HCT116 (cell line): ENCODE measurements at regions not wholly inside any gene's neighbourhood (a gene's known extent, or its start where the extent isn't known, plus 50 kb on each side); places are given as distances from the start of the nearest gene placed in this dataset.

Experiments
- ATAC-seq: fragments of 200-7000 bp; cut with Tn5 transposase; 2 replicates; pipeline ENCODE4 v1.9.1; 2020; ENCODE audit warnings: mild to moderate bottlenecking, moderate library complexity
- BruUV-seq: library from RNA; stranded (reverse); fragments of 400-500 nt; replicated peaks from 2 replicates; lab custom pipeline; 2021; lab: Mats Ljungman, UMichigan
- CTCF ChIA-PET: fragments of 300-600 bp; sonication (Branson Sonifier 250); formaldehyde crosslinking; loops from one replicate; lab custom pipeline; 2021; ENCODE audit warnings: antibody characterized with exemption; lab: Charles Lee
- POLR2A ChIA-PET: fragments of 300-600, 350-600 bp; sonication (Branson Sonifier 250); formaldehyde crosslinking; loops from one replicate; lab custom pipeline; 2021; ENCODE audit warnings: antibody characterized with exemption; lab: Charles Lee
- RAD21 ChIA-PET, 2 experiments: fragments of 300-600 bp; sonication (Branson Sonifier 250); formaldehyde crosslinking; loops; one replicate each; lab custom pipeline; 2023; ENCODE audit warnings: low total read pairs in 2 of 2; ENCODE audit not compliant: uncharacterized antibody in 2 of 2, unreplicated experiment in 2 of 2, low non-redundant PET in 1 of 2; lab: Charles Lee
- DNase-seq: peaks from one replicate; pipeline ENCODE4 v3.0.0-alpha.2; 2010; ENCODE audit warnings: low read depth, low spot score
- H2AFZ ChIP-seq: fragments of 200-600 bp; shearing (Covaris generic), sonication (generic); 2 replicates; pipeline ENCODE4 v1.6.1; 2017; ENCODE audit warnings: low read depth, mixed run types, mixed read lengths, antibody characterized with exemption, low read length; ENCODE audit not compliant: poor library complexity, severe bottlenecking
- H3K27ac ChIP-seq: 2 replicates; pipeline ENCODE4 v1.5.1; 2012; ENCODE audit warnings: low read depth, low read length
- H3K27me3 ChIP-seq: fragments of 200-600 bp; sonication (generic); 2 replicates; pipeline ENCODE4 v1.6.1; 2016; ENCODE audit warnings: mixed run types, low read length, mixed read lengths; ENCODE audit not compliant: insufficient read depth
- H3K36me3 ChIP-seq, 2 experiments: fragments of 200-500 bp in 1 of 2; fragments of 200-600 bp in 1 of 2; sonication (Bioruptor generic) in 1 of 2; sonication (generic) in 1 of 2; 2 replicates each; pipeline versions ENCODE4 v1.5.1 to v1.6.1; 2014 to 2016; ENCODE audit warnings: low read length in 2 of 2, inconsistent platforms in 1 of 2, mixed read lengths in 1 of 2, mixed run types in 1 of 2; ENCODE audit not compliant: insufficient read depth in 2 of 2, control insufficient read depth in 1 of 2
- H3K4me1 ChIP-seq, 2 experiments: fragments of 200-600 bp in 1 of 2; sonication (generic) in 1 of 2; 2 replicates each; pipeline versions ENCODE4 v1.5.1 to v1.6.1; 2012 to 2017; ENCODE audit warnings: low read length in 2 of 2, inconsistent platforms in 1 of 2, mild to moderate bottlenecking in 1 of 2, mixed read lengths in 1 of 2, mixed run types in 1 of 2, moderate library complexity in 1 of 2; ENCODE audit not compliant: insufficient read depth in 2 of 2, control insufficient read depth in 1 of 2
- H3K4me2 ChIP-seq: fragments of 200-600 bp; sonication (generic); 2 replicates; pipeline ENCODE4 v1.6.1; 2017; ENCODE audit warnings: mixed run types, low read length, mixed read lengths
- H3K4me3 ChIP-seq, 2 experiments: fragments of 200-600 bp in 1 of 2; sonication (generic) in 1 of 2; replicated peaks in 1 of 2; 2 replicates each; pipeline ENCODE4 v1.5.1; 2011 to 2016; ENCODE audit warnings: low read length in 2 of 2, control low read depth in 1 of 2, low read depth in 1 of 2, mild to moderate bottlenecking in 1 of 2, mixed read lengths in 1 of 2, mixed run types in 1 of 2
- H3K79me2 ChIP-seq: fragments of 200-600 bp; sonication (generic); 2 replicates; pipeline ENCODE4 v1.6.1; 2017; ENCODE audit warnings: mild to moderate bottlenecking, mixed run types, low read length, moderate library complexity, mixed read lengths; ENCODE audit not compliant: insufficient read depth
- H3K9ac ChIP-seq: fragments of 200-600 bp; sonication (generic); 2 replicates; pipeline ENCODE4 v1.6.1; 2016; ENCODE audit warnings: low read length, mixed read lengths
- H3K9me2 ChIP-seq: fragments of 200-600 bp; sonication (generic), shearing (Covaris generic); 2 replicates; pipeline ENCODE4 v1.6.1; 2017; ENCODE audit warnings: mixed run types, mild to moderate bottlenecking, moderate library complexity; ENCODE audit not compliant: insufficient read depth
- H3K9me3 ChIP-seq, 2 experiments: fragments of 200-500 bp in 1 of 2; fragments of 200-600 bp in 1 of 2; sonication (Bioruptor generic) in 1 of 2; sonication (generic) in 1 of 2; 2 replicates each; pipeline ENCODE4 v1.6.1; 2014 to 2017; ENCODE audit warnings: low read length in 2 of 2, mixed read lengths in 2 of 2, inconsistent platforms in 1 of 2, low read depth in 1 of 2, mild to moderate bottlenecking in 1 of 2, mixed run types in 1 of 2, moderate library complexity in 1 of 2; ENCODE audit not compliant: control insufficient read depth in 1 of 2, insufficient read depth in 1 of 2
- H4K20me1 ChIP-seq: fragments of 200-600 bp; sonication (generic), shearing (Covaris generic); 2 replicates; pipeline ENCODE4 v1.6.1; 2017; ENCODE audit warnings: mixed run types, mild to moderate bottlenecking, moderate library complexity; ENCODE audit not compliant: insufficient read depth
- ELF1 ChIP-seq: IDR thresholded peaks from 2 replicates; pipeline ENCODE4 v1.6.1; 2012; ENCODE audit warnings: low read depth, borderline replicate concordance
- EZH2 ChIP-seq: fragments of 200-600 bp; sonication (generic); IDR thresholded peaks from 2 replicates; pipeline ENCODE4 v1.6.1; 2017; ENCODE audit warnings: antibody characterized with exemption, mixed run types
- EZH2phosphoT487 ChIP-seq: fragments of 200-600 bp; IDR thresholded peaks from 2 replicates; pipeline ENCODE4 v1.6.1; 2018; ENCODE audit warnings: antibody characterized with exemption, borderline replicate concordance
- POLR2AphosphoS5 ChIP-seq: IDR thresholded peaks from 2 replicates; pipeline ENCODE4 v1.6.1; 2011; ENCODE audit warnings: mild to moderate bottlenecking, low read depth, low read length, moderate library complexity
- RAD21 ChIP-seq: IDR thresholded peaks from 2 replicates; pipeline ENCODE4 v1.6.1; 2012; ENCODE audit warnings: low read depth, mild to moderate bottlenecking
- SP1 ChIP-seq: IDR thresholded peaks from 2 replicates; pipeline ENCODE4 v1.6.1; 2012; ENCODE audit warnings: low read depth
- SRF ChIP-seq: IDR thresholded peaks from 2 replicates; pipeline ENCODE4 v1.6.1; 2012; ENCODE audit warnings: low read depth
- YY1 ChIP-seq: IDR thresholded peaks from 2 replicates; pipeline ENCODE4 v1.6.1; 2011; ENCODE audit warnings: low read length, low read depth, moderate library complexity, mild to moderate bottlenecking; ENCODE audit not compliant: insufficient replicate concordance; ENCODE audit errors: extremely low read depth
- ZBTB33 ChIP-seq: IDR thresholded peaks from 2 replicates; pipeline ENCODE4 v1.6.1; 2011; ENCODE audit warnings: mild to moderate bottlenecking, low read length, moderate library complexity; ENCODE audit not compliant: insufficient replicate concordance; ENCODE audit errors: extremely low read depth
- intact Hi-C: fragments of 100-400 bp; cut with micrococcal nuclease; formaldehyde crosslinking; loops from 2 replicates; pipeline ENCODE4 v1.10.0; 2022

GRCh38 chr10:55476129-55476528, 675.1 kb upstream of the PCDH15 start:
- no peak overlapping the region for H3K4me2 ChIP-seq
- H3K9me3 ChIP-seq: peaks cover 7 to 8% of the 10 kb centered on the region in 2 experiments; a peak in 2 of 4 replicates
- no peaks in the 10 kb centered on the region for H4K20me1 ChIP-seq
- no peak for ATAC-seq
- ChIA-PET CTCF (no interaction called here), POLR2A (no interaction called here), RAD21 (no interaction called here)
- H3K9ac ChIP-seq: no peak overlapping the region
- no TSS peak for BruUV-seq
- no peaks in the 10 kb centered on the region for H3K9me2 ChIP-seq
- no peaks in the 10 kb centered on the region for H3K36me3 ChIP-seq
- no peaks in the 10 kb centered on the region for H3K79me2 ChIP-seq
- H3K4me1 ChIP-seq: no peaks in the 10 kb centered on the region
- TF ChIP-seq SP1: no peak
- no peak for TF ChIP-seq SRF
- H3K4me3 ChIP-seq: no peak overlapping the region
- no peak overlapping the region for H2AFZ ChIP-seq
- intact Hi-C loops: no loop called here
- no peak for DNase-seq
- H3K27ac ChIP-seq: no peak overlapping the region
- no peaks in the 10 kb centered on the region for H3K27me3 ChIP-seq

DNA sequence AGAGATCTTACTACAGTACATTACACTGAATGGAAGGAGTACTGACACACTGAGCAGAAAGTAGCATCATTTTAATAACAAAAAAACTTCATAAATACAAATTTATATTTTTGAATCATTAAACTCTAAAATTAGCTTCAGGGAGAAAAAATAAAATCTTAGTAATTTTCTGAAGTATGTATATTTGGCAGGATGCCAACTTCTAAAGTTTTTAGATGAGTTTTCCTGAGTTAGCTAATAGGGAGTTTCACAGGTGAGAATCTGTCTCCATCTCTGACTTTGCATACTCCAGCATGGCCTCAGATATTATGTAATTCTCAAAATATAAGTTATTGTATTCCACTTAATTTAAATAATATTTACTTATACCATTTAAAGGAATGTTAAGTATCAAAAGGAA, 673.2 kb upstream of the PCDH15 start:
- Histone ChIP-seq H3K9ac (no peak overlapping the region), H4K20me1 (no peaks in the 10 kb centered on the region), H3K36me3 (no peaks in the 10 kb centered on the region), H3K27me3 (no peaks in the 10 kb centered on the region), H3K9me2 (no peaks in the 10 kb centered on the region), H2AFZ (no peak overlapping the region), H3K4me1 (no peaks in the 10 kb centered on the region), H3K4me3 (no peak overlapping the region), H3K27ac (no peak overlapping the region), H3K79me2 (no peaks in the 10 kb centered on the region), H3K4me2 (no peak overlapping the region), H3K9me3 (peaks cover 7 to 8% of the 10 kb centered on the region in 2 experiments; a peak in 2 of 4 replicates)
- ATAC-seq (no peak), DNase-seq (no peak)
- intact Hi-C loops: no loop called here
- POLR2A ChIA-PET: no interaction called here
- no TSS peak for BruUV-seq
- RAD21 ChIA-PET: no interaction called here
- CTCF ChIA-PET: no interaction called here
- no peak for TF ChIP-seq ELF1
- TF ChIP-seq YY1: no peak
- no peak for TF ChIP-seq RAD21
- TF ChIP-seq EZH2phosphoT487: no peak
- TF ChIP-seq SRF: no peak
- no peak for TF ChIP-seq EZH2
- no peak for TF ChIP-seq ZBTB33
- no peak for TF ChIP-seq POLR2AphosphoS5
